ENCODE measurements at regions not wholly inside any gene's neighbourhood (a gene's known extent, or its start where the extent isn't known, plus 50 kb on each side); places are given as distances from the start of the nearest gene placed in this dataset.

GRCh38 chr2:215794829-215795546 lies 218.4 kb downstream of the MREG start:
- Histone ChIP-seq H3K9me3 (no peaks in the 10 kb centered on the region), H3K4me1 (no peaks in the 10 kb centered on the region), H3K27me3 (no peaks in the 10 kb centered on the region), H3K36me3 (no peaks in the 10 kb centered on the region), H3K4me3 (no peak overlapping the region), H3K27ac (no peak overlapping the region)
- TF ChIP-seq CTCF (IDR thresholded peaks at IDR 0.05) (no peak), POLR2AphosphoS5 (IDR thresholded peaks at IDR 0.05) (no peak), POLR2A (IDR thresholded peaks at IDR 0.05) (no peak)
- DNase-seq (ENCODE audit: low spot score in 2 of 2), result no peak
- intact Hi-C loops (cut with DNase I; ENCODE audit: low total_unique reads), result no loop called here

DNA sequence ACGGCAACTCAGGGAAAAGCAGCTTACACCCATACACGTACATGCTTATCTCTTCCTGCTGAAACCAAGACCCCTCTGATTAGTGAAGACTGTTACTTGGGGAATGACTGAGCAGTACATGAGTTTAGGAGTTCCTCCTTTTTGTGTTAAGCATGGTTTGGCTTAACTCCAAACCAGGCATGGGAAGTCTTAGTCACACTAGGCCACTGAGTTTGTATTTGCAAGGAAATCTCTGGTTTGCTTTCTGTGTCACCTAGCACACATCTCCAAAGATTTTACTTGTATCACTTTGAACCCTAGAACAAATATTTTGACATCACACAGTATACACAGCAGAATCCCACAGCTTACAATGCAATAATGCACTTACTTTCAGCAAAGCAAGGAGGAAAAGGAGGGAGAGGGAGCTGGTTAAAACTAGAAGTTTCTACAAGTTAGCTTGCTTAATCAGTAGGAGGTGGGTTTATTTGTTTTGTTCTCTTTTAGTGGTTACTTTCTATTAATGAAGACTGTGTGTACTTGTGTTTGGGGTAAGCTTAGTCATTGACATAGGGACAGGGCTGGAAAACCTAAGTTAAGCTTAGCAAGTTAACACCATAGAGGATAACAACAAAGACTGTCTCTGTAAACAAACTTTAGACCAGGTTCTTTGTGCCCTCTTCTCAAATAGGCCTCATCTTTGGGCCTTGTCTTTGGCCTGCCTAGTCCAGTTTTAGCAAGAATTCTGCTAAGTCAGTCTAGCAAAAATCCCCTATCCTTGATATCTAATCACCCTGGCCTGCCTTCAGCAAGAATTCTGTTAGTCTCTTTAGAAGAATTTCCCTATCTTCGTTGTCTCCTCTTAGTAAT lies 219.4 kb downstream of the MREG start:
- H3K4me3 ChIP-seq, result no peak overlapping the region
- no peaks in the 10 kb centered on the region for H3K36me3 ChIP-seq
- TF ChIP-seq POLR2A (IDR thresholded peaks at IDR 0.05) (no peak), CTCF (IDR thresholded peaks at IDR 0.05) (no peak), POLR2AphosphoS5 (IDR thresholded peaks at IDR 0.05) (no peak)
- no peaks in the 10 kb centered on the region for H3K9me3 ChIP-seq
- DNase-seq (ENCODE audit: low spot score in 2 of 2), result no peak
- H3K4me1 ChIP-seq, result no peaks in the 10 kb centered on the region
- no peaks in the 10 kb centered on the region for H3K27me3 ChIP-seq
- H3K27ac ChIP-seq, result no peak overlapping the region
- intact Hi-C loops (cut with DNase I; ENCODE audit: low total_unique reads), result no loop called here

DNA sequence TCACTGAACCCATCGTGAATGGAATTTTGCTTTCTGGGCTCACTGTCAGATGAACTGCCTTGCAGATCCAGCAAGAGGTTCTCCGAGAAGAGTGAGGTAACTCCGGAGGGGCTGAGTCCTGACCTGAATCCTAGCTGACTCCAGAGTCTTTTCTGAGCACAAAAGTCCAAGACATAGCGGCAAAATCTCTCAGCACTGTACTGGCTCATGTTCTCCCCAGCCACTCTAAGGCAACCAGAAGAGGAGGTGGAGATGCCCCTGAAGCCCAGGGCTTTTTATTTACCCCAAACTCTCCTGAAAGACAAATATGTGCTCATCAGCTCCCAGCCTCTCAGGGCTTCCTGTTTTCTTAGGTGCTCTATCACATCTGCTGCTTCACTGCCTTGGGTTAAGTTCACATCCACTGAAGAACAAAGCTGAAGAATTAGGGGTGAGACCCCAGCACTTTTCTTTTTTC lies 221.8 kb downstream of the MREG start:
- TF ChIP-seq CTCF (IDR thresholded peaks at IDR 0.05) (no peak), POLR2AphosphoS5 (IDR thresholded peaks at IDR 0.05) (no peak), POLR2A (IDR thresholded peaks at IDR 0.05) (no peak)
- Histone ChIP-seq H3K4me1 (no peaks in the 10 kb centered on the region), H3K27ac (no peak overlapping the region), H3K9me3 (no peaks in the 10 kb centered on the region), H3K27me3 (no peaks in the 10 kb centered on the region), H3K4me3 (no peak overlapping the region), H3K36me3 (no peaks in the 10 kb centered on the region)
- DNase-seq (ENCODE audit: low spot score in 2 of 2), result no peak
- intact Hi-C loops (cut with DNase I; ENCODE audit: low total_unique reads), result no loop called here

GRCh38 chr2:215790523-215791421 lies 222.6 kb downstream of the MREG start:
- Histone ChIP-seq H3K4me3 (no peak overlapping the region), H3K27me3 (no peaks in the 10 kb centered on the region), H3K27ac (no peak overlapping the region), H3K9me3 (no peaks in the 10 kb centered on the region), H3K4me1 (no peaks in the 10 kb centered on the region), H3K36me3 (no peaks in the 10 kb centered on the region)
- intact Hi-C loops (cut with DNase I; ENCODE audit: low total_unique reads), result no loop called here
- no peak for TF ChIP-seq CTCF (IDR thresholded peaks at IDR 0.05)
- no peak for TF ChIP-seq POLR2AphosphoS5 (IDR thresholded peaks at IDR 0.05)
- TF ChIP-seq POLR2A (IDR thresholded peaks at IDR 0.05), result no peak
- DNase-seq (ENCODE audit: low spot score in 2 of 2), result no peak
